Mesenchymal stem cell (in vitro differentiated cells and primary cell): ENCODE measurements at regions not wholly inside any gene's neighbourhood (a gene's known extent, or its start where the extent isn't known, plus 50 kb on each side); places are given as distances from the start of the nearest gene placed in this dataset.

Experiments
- DNase-seq: peaks from one replicate; pipeline ENCODE4 v3.0.0-alpha.2; 2013
- H2AFZ ChIP-seq: one replicate; pipeline ENCODE4 v1.6.1; 2013; ENCODE audit warnings: low read depth, mild to moderate bottlenecking, control low read depth, inconsistent platforms, low read length, moderate library complexity
- H2AK5ac ChIP-seq: 2 replicates; pipeline ENCODE4 v1.6.1; 2013; ENCODE audit warnings: low read length, moderate library complexity, mild to moderate bottlenecking, inconsistent platforms; ENCODE audit not compliant: severe bottlenecking
- H2BK120ac ChIP-seq: one replicate; pipeline ENCODE4 v1.6.1; 2013; ENCODE audit warnings: low read depth, mild to moderate bottlenecking, inconsistent platforms, low read length, moderate library complexity
- H2BK12ac ChIP-seq, 2 experiments: one replicate each; pipeline ENCODE4 v1.6.1; 2013; ENCODE audit warnings: inconsistent platforms in 2 of 2, low read length in 2 of 2, mild to moderate bottlenecking in 2 of 2, moderate library complexity in 2 of 2, control low read depth in 1 of 2
- H2BK15ac ChIP-seq: one replicate; pipeline ENCODE4 v1.6.1; 2013; ENCODE audit warnings: mild to moderate bottlenecking, low read depth, inconsistent platforms; ENCODE audit not compliant: poor library complexity, severe bottlenecking
- H2BK5ac ChIP-seq: 2 replicates; pipeline ENCODE4 v1.6.1; 2013; ENCODE audit warnings: low read depth, mild to moderate bottlenecking, low read length, control low read depth, inconsistent platforms; ENCODE audit not compliant: poor library complexity, severe bottlenecking
- H3K14ac ChIP-seq, 2 experiments: one replicate each; pipeline ENCODE4 v1.6.1; 2013; ENCODE audit warnings: inconsistent platforms in 2 of 2, low read length in 2 of 2, control low read depth in 1 of 2, mild to moderate bottlenecking in 1 of 2, moderate library complexity in 1 of 2
- H3K18ac ChIP-seq, 2 experiments: one replicate each; pipeline ENCODE4 v1.6.1; 2013; ENCODE audit warnings: inconsistent platforms in 2 of 2, low read length in 2 of 2, control low read depth in 1 of 2, low read depth in 1 of 2, mild to moderate bottlenecking in 1 of 2
- H3K23ac ChIP-seq, 2 experiments: one replicate each; pipeline ENCODE4 v1.6.1; 2013; ENCODE audit warnings: inconsistent platforms in 2 of 2, low read length in 2 of 2, mild to moderate bottlenecking in 2 of 2, moderate library complexity in 2 of 2, control low read depth in 1 of 2
- H3K27ac ChIP-seq: 2 replicates; pipeline ENCODE4 v1.5.1; 2013; ENCODE audit warnings: mild to moderate bottlenecking, moderate library complexity, low read length, control low read depth, inconsistent platforms; ENCODE audit not compliant: poor library complexity, severe bottlenecking
- H3K27me3 ChIP-seq, 2 experiments: 2 replicates each; pipeline versions ENCODE4 v1.6.1 to v1.7.0; 2013; ENCODE audit warnings: low read length in 2 of 2, mild to moderate bottlenecking in 2 of 2, moderate library complexity in 2 of 2, control low read depth in 1 of 2, inconsistent platforms in 1 of 2; ENCODE audit not compliant: control insufficient read depth in 1 of 2, insufficient read depth in 1 of 2
- H3K36me3 ChIP-seq, 2 experiments: 2 replicates each; pipeline versions ENCODE4 v1.6.1 to v1.7.0; 2013; ENCODE audit warnings: low read length in 2 of 2, control low read depth in 1 of 2, inconsistent platforms in 1 of 2, low read depth in 1 of 2, mild to moderate bottlenecking in 1 of 2; ENCODE audit not compliant: insufficient read depth in 2 of 2, control insufficient read depth in 1 of 2
- H3K4ac ChIP-seq, 2 experiments: one replicate each; pipeline ENCODE4 v1.6.1; 2013; ENCODE audit warnings: inconsistent platforms in 2 of 2, low read length in 2 of 2, mild to moderate bottlenecking in 2 of 2, moderate library complexity in 2 of 2, control low read depth in 1 of 2, low read depth in 1 of 2
- H3K4me1 ChIP-seq: 2 replicates; pipeline ENCODE4 v1.6.1; 2013; ENCODE audit warnings: low read depth, low read length, control low read depth; ENCODE audit not compliant: control insufficient read depth, insufficient read depth
- H3K4me2 ChIP-seq: 2 replicates; pipeline ENCODE4 v1.6.1; 2013; ENCODE audit warnings: low read length, mild to moderate bottlenecking, inconsistent platforms; ENCODE audit not compliant: poor library complexity, severe bottlenecking
- H3K4me3 ChIP-seq, 2 experiments: 2 replicates each; pipeline versions ENCODE4 v1.5.1 to v1.7.0; 2013; ENCODE audit warnings: low read length in 2 of 2, mild to moderate bottlenecking in 2 of 2, control low read depth in 1 of 2, low read depth in 1 of 2; ENCODE audit not compliant: insufficient read depth in 1 of 2
- H3K79me1 ChIP-seq: replicated peaks from 2 replicates; pipeline ENCODE4 v1.6.1; 2013; ENCODE audit warnings: mild to moderate bottlenecking, control low read depth, low read length, inconsistent platforms; ENCODE audit not compliant: poor library complexity, severe bottlenecking
- H3K9ac ChIP-seq: 2 replicates; pipeline ENCODE4 v1.7.0; 2013; ENCODE audit warnings: mild to moderate bottlenecking, low read length, moderate library complexity
- H3K9me3 ChIP-seq: 2 replicates; pipeline ENCODE4 v1.7.0; 2013; ENCODE audit warnings: mild to moderate bottlenecking, low read length; ENCODE audit not compliant: control insufficient read depth
- H4K8ac ChIP-seq: one replicate; pipeline ENCODE4 v1.6.1; 2013; ENCODE audit warnings: inconsistent platforms, mild to moderate bottlenecking, low read length, moderate library complexity
- H4K91ac ChIP-seq: one replicate; pipeline ENCODE4 v1.6.1; 2013; ENCODE audit warnings: mild to moderate bottlenecking, low read length, inconsistent platforms
- WGBS: methylation state at CpG from one replicate; pipeline ENCODE4 v1.1.7; 2013; ENCODE audit warnings: mixed read lengths; 5-methylcytosine and 5-hydroxymethylcytosine counted together

- H3K27ac ChIP-seq: no peak overlapping the region
- no peak for DNase-seq
- H3K4me3 ChIP-seq: no peak overlapping the region
- H3K4me1 ChIP-seq: peaks cover 9% of the 10 kb centered on the region
- H3K79me1 ChIP-seq: no peaks in the 10 kb centered on the region
- no peak overlapping the region for H3K4me2 ChIP-seq
- no peak overlapping the region for H4K8ac ChIP-seq
- no peak overlapping the region for H3K23ac ChIP-seq
- WGBS: 92% methylated on average over 43 of the region's 43 CpGs
- no peak overlapping the region for H2BK12ac ChIP-seq
- no peak overlapping the region for H3K4ac ChIP-seq
- no peaks in the 10 kb centered on the region for H3K9me3 ChIP-seq
- H3K9ac ChIP-seq: no peak overlapping the region
- H4K91ac ChIP-seq: no peak overlapping the region
- no peak overlapping the region for H2BK5ac ChIP-seq
- H2AK5ac ChIP-seq: no peak overlapping the region
- H3K18ac ChIP-seq: no peak overlapping the region
- no peak overlapping the region for H3K14ac ChIP-seq
- peaks cover 24 to 50% of the 10 kb centered on the region in 2 experiments for H3K27me3 ChIP-seq
- no peak overlapping the region for H2BK15ac ChIP-seq
- no peak overlapping the region for H2BK120ac ChIP-seq
- no peak overlapping the region for H2AFZ ChIP-seq
- no peaks in the 10 kb centered on the region for H3K36me3 ChIP-seq
Measured at GRCh38 chr7:371779-372545, 82.0 kb downstream of the FOXL3 start.

- Histone ChIP-seq H3K79me1 (no peaks in the 10 kb centered on the region), H2BK12ac (no peak overlapping the region)
Measured at GRCh38 chr7:372546-372931, 82.6 kb downstream of the FOXL3 start.

GRCh38 chr7:372932-373791 is 83.2 kb downstream of the FOXL3 start:
- Histone ChIP-seq H3K4ac (no peak overlapping the region), H3K27me3 (peaks cover 24 to 52% of the 10 kb centered on the region in 2 experiments), H3K14ac (no peak overlapping the region), H4K91ac (no peak overlapping the region), H2BK120ac (no peak overlapping the region), H3K23ac (no peak overlapping the region), H3K4me1 (peaks cover 9% of the 10 kb centered on the region), H3K18ac (no peak overlapping the region), H3K79me1 (no peaks in the 10 kb centered on the region), H2AFZ (no peak overlapping the region), H4K8ac (no peak overlapping the region), H3K9ac (no peak overlapping the region), H2BK15ac (no peak overlapping the region), H3K9me3 (no peaks in the 10 kb centered on the region), H3K4me2 (no peak overlapping the region), H2BK12ac (no peak overlapping the region), H3K27ac (no peak overlapping the region), H3K36me3 (no peaks in the 10 kb centered on the region), H2AK5ac (no peak overlapping the region), H2BK5ac (no peak overlapping the region), H3K4me3 (no peak overlapping the region)
- no peak for DNase-seq
- 84% methylated on average over 35 of the region's 39 CpGs for WGBS

More at GRCh38 chr7:372546-372931, 82.6 kb downstream of the FOXL3 start:
- Histone ChIP-seq H4K8ac (no peak overlapping the region), H3K27ac (no peak overlapping the region), H2AK5ac (no peak overlapping the region), H2BK120ac (no peak overlapping the region), H2BK15ac (no peak overlapping the region), H3K36me3 (no peaks in the 10 kb centered on the region), H3K4me1 (peaks cover 9% of the 10 kb centered on the region), H3K14ac (no peak overlapping the region), H3K9me3 (no peaks in the 10 kb centered on the region), H3K4me2 (no peak overlapping the region), H3K23ac (no peak overlapping the region), H4K91ac (no peak overlapping the region), H3K27me3 (peaks cover 24 to 46% of the 10 kb centered on the region in 2 experiments), H3K9ac (no peak overlapping the region), H3K4me3 (no peak overlapping the region), H2AFZ (no peak overlapping the region), H3K18ac (no peak overlapping the region), H2BK5ac (no peak overlapping the region), H3K4ac (no peak overlapping the region)
- 85% methylated on average over 15 of the region's 15 CpGs for WGBS
- no peak for DNase-seq
